HG02610 (cell line): ENCODE measurements at regions not wholly inside any gene's neighbourhood (a gene's known extent, or its start where the extent isn't known, plus 50 kb on each side); places are given as distances from the start of the nearest gene placed in this dataset.
"Not testable (repeated sequence)": the region's sequence is repeated elsewhere in the genome, so short reads cannot be mapped to it uniquely, and the experiment has no call there.

Source experiments
- ATAC-seq: cut with Tn5 transposase; IDR thresholded peaks from one replicate; pipeline ENCODE4 v1.9.1; 2021; ENCODE audit warnings: mild to moderate bottlenecking, moderate library complexity; ENCODE audit not compliant: unreplicated experiment

DNA sequence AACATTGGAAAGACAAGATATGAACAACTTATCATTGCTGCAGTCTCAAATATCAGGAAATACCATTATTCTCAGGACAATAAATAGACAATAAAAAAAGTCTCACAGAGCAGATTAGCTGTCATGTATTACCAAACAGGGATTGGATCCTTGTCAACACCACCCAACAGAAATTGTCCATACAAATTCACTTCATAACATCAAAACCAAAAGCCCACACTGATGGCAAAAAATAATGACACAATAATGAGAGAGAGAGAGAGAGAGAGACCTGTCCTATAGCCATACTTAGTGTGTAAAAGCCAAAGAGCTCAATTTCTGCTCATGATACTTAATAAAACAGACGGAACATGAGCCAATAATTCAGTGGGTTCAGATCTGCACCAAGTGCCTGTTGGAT lies 96.5 kb downstream of the PPIAL4G start:
- ATAC-seq = no peak

DNA sequence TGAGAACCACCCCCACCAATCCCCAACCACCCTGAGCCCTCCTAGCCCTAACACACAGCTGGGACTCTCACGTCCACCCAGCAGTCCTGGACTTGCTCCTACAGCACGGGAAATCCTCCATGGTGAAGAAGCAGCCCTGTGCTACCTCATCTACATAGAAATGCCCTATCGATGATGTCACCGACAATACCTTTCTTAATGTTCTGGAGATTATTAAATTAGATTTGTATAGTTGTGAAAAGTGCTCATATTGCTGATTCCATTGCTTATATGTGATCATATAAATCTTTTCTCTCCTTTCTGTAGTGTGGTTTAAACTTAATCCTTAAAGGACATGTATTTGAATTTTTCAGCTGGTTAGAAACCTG lies 97.1 kb downstream of the PPIAL4G start:
- ATAC-seq = not testable (repeated sequence)

GRCh38 chr1:148385371-148386030 lies 97.6 kb downstream of the PPIAL4G start:
- ATAC-seq = no peak

GRCh38 chr1:148383966-148384365 lies 99.1 kb downstream of the PPIAL4G start:
- ATAC-seq = no peak

DNA sequence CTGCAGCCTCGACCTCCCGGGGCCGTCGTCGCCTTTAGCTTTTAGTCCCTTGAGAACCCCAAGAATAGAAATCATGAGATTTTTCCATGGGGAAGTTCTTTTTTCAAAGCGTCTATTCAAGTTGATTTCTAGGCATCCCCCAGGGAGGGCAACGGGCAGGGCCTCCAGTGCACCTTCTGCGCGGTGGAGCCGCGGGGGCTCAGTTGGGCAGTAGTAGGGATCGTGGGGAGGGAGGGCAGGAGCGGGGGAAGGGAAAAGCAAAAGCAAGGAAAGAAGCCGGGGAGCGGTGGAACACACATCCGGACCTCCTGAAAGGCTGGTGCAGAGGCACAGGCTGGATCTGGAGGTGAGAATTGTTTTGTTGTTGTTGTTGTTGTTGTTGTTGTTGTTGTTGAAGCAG lies 103.4 kb downstream of the PPIAL4G start:
- ATAC-seq = no peak

GRCh38 chr1:148379170-148379500 lies 104.0 kb downstream of the PPIAL4G start:
- ATAC-seq = no peak

DNA sequence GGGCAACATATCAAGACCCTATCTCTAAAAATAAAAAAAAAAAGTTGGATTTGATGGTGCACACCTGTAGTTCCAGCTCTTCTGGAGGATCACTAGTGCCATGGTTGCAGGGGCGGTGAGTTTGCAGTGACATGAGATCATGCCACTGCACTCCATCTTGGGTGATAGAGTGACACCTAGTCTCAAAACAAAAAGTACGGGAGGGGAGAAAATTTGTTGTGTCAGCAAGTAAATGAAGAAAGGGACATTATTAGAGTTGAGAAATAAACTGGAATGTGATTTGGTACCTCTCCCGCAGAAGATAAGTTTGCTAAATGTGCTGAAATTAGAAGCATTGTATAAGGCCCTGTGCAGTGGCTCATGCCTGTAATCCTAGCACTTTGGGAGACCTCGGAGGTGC lies 105.1 kb downstream of the PPIAL4G start:
- not testable (repeated sequence) for ATAC-seq

DNA sequence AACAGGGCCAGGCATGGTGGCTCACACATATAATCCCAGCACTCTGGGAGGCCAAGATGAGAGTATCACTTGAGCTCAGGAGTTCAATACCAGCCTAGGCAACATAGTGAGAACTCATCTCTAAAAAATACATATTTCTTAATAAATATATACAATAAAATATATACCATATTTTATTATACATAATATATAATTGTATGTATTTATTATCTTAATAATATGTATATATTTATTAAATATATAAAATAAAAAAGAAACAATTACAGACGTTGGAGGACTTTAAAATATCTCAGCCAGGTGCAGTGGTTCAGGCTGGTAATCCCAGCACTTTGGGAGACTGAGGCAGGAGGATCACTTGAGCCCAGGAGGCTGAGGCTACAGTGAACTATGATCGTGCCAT lies 106.1 kb downstream of the PPIAL4G start:
- ATAC-seq = not testable (repeated sequence)

GRCh38 chr1:148374101-148374500 lies 109.0 kb downstream of the PPIAL4G start:
- no peak for ATAC-seq

- ATAC-seq = no peak
Observed at GRCh38 chr1:148373192-148373925, 109.7 kb downstream of the PPIAL4G start.

GRCh38 chr1:148372731-148373130 lies 110.4 kb downstream of the PPIAL4G start:
- no peak for ATAC-seq

DNA sequence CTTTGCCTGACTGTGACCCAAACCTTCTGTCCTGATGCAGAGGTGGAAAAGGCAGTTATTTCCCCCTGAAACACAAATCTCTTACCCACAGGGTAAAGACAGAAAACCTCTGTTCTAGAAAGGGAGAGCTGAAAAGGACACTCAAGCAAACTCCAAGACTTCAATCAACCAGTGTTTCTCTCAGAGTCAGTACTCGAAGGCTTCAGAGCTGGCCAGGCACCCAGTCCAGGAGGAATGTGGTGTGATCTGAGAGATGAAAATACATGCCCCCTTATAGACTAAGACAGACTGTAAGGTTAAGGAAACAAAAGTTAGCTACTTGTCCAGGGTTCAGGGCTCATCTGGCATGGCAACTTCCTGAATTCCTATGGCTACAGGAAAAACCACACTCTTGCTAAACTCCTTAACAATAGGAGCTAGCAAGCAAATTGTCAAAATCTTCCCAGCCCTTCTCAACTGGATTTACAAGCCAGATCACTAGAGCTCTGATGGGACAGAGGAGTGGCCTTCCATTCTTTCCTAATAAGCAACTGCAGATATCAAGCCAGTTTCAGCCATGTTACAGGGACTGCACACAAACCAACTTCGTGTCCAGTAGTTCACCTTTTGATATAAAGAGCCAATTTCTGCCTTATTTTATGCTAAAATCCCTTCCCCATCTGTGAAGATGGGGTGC lies 110.9 kb downstream of the PPIAL4G start:
- not testable (repeated sequence) for ATAC-seq

- ATAC-seq = peak; percentile 55
Observed at GRCh38 chr1:148371551-148371994, 111.5 kb downstream of the PPIAL4G start.

GRCh38 chr1:148370661-148371060 lies 112.4 kb downstream of the PPIAL4G start:
- ATAC-seq = not testable (repeated sequence)

GRCh38 chr1:148367596-148367995 lies 115.5 kb downstream of the PPIAL4G start:
- no peak for ATAC-seq

- not testable (repeated sequence) for ATAC-seq
Observed at GRCh38 chr1:148366136-148366753, 116.9 kb downstream of the PPIAL4G start.

DNA sequence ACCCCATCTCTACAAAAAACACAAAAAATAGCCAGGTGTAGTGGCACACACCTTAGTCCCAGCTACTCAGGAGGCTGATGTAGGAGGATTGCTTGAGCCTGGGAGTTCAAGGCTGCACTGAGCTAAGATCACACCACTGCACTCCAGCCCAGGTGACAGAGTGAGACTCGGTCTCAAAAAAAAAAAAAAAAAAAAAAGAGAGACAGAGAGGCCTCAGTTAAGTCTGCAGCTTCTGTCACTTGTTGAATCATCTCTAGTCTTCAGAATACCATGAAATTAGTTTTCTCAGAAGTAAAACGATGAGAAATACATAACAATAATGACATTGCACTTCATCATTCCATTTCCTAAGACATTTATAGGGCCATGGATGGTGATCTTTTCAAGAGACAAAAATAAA lies 118.0 kb downstream of the PPIAL4G start:
- not testable (repeated sequence) for ATAC-seq

DNA sequence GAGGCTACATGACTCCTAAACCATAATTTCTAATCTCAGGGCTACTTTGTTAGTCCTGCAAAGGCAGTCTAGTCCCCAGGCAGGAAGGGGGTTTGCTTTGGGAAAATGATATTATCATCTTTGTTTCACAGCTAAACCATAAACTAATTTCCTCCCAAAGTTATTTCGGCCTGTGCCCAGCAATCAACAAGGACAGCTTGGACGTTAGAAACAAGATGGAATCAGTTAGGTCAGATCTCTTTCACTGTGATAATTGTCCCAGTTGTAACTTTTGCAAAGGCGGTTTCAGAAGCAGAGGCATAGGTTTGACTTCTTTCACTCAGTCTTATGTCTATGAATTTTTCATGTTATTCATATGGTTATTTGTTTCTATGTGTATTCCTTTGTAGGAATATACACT lies 119.1 kb downstream of the PPIAL4G start:
- ATAC-seq = not testable (repeated sequence)

DNA sequence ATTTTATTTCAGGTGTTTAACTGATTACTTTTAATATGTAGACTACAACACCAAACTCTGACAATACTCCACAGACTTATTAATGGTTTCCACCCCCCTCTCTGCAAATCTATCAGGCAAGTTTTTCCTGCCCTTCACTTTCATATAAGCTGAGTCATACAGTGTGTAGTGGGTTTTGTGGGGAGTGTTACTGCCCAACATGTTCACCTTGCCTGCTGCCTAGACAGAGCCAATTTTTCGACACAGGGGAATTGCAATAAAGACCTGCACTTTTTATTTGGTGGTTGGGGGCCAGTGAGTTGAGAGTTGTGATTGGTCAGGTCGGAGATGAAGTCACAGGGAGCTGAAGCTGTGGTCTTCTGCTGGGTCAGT lies 119.7 kb downstream of the PPIAL4G start:
- no peak for ATAC-seq

GRCh38 chr1:148362626-148363438 lies 120.3 kb downstream of the PPIAL4G start:
- no peak for ATAC-seq

- ATAC-seq = no peak
Observed at GRCh38 chr1:148362216-148362611, 120.9 kb downstream of the PPIAL4G start.
